Epidermal melanocyte (primary cell): ENCODE measurements at regions not wholly inside any gene's neighbourhood (a gene's known extent, or its start where the extent isn't known, plus 50 kb on each side); places are given as distances from the start of the nearest gene placed in this dataset.

Source experiments
- DNase-seq: peaks from one replicate; pipeline ENCODE4 v3.0.0; 2011; ENCODE audit warnings: low spot score; ENCODE audit not compliant: insufficient read length

GRCh38 chr14:89630101-89630829 is 213.2 kb upstream of the FOXN3 start:
- DNase-seq: no peak

GRCh38 chr14:89629383-89629782 is 212.3 kb upstream of the FOXN3 start:
- no peak for DNase-seq

GRCh38 chr14:89628521-89628920 is 211.5 kb upstream of the FOXN3 start:
- no peak for DNase-seq

GRCh38 chr14:89626233-89626806 is 209.3 kb upstream of the FOXN3 start:
- DNase-seq: no peak

GRCh38 chr14:89625731-89626232 is 208.7 kb upstream of the FOXN3 start:
- no peak for DNase-seq

GRCh38 chr14:89625244-89625713 is 208.2 kb upstream of the FOXN3 start:
- no peak for DNase-seq

- DNase-seq: no peak
Measured at GRCh38 chr14:89624500-89625156, 207.6 kb upstream of the FOXN3 start.

- no peak for DNase-seq
Measured at GRCh38 chr14:89621791-89622638, 205.0 kb upstream of the FOXN3 start.

- DNase-seq: no peak
Measured at GRCh38 chr14:89621009-89621421, 204.0 kb upstream of the FOXN3 start.

- DNase-seq: no peak
Measured at GRCh38 chr14:89620436-89620835, 203.4 kb upstream of the FOXN3 start.

- no peak for DNase-seq
Measured at GRCh38 chr14:89619596-89619995, 202.6 kb upstream of the FOXN3 start.

- DNase-seq: peak; percentile 72
Measured at GRCh38 chr14:89618811-89619551, 201.9 kb upstream of the FOXN3 start.

GRCh38 chr14:89618330-89618708 is 201.3 kb upstream of the FOXN3 start:
- DNase-seq: no peak

- peak; percentile 37 for DNase-seq
Measured at GRCh38 chr14:89617481-89618329, 200.7 kb upstream of the FOXN3 start.

GRCh38 chr14:89616852-89617341 is 199.9 kb upstream of the FOXN3 start:
- DNase-seq: peak; percentile 55

- no peak for DNase-seq
Measured at GRCh38 chr14:89616425-89616824, 199.4 kb upstream of the FOXN3 start.

GRCh38 chr14:89615421-89615820 is 198.4 kb upstream of the FOXN3 start:
- DNase-seq: no peak

GRCh38 chr14:89614009-89614691 is 197.1 kb upstream of the FOXN3 start:
- DNase-seq: no peak
